H9 (cell line): ENCODE measurements at regions not wholly inside any gene's neighbourhood (a gene's known extent, or its start where the extent isn't known, plus 50 kb on each side); places are given as distances from the start of the nearest gene placed in this dataset.

Experiments
- DNase-seq: peaks from one replicate; pipeline ENCODE4 v3.0.0-alpha.2; 2017
- H2AFZ ChIP-seq: one replicate; pipeline ENCODE4 v1.6.1; 2013; ENCODE audit warnings: mild to moderate bottlenecking, low read length, control low read depth, moderate library complexity
- H2AK5ac ChIP-seq: 2 replicates; pipeline ENCODE4 v1.6.1; 2013; ENCODE audit warnings: low read length, control low read depth, mixed read lengths; ENCODE audit not compliant: insufficient read length
- H2BK120ac ChIP-seq: one replicate; pipeline ENCODE4 v1.6.1; 2013; ENCODE audit warnings: low read depth, mild to moderate bottlenecking, low read length, control low read depth, inconsistent platforms; ENCODE audit not compliant: poor library complexity, severe bottlenecking
- H2BK12ac ChIP-seq: 2 replicates; pipeline ENCODE4 v1.6.1; 2013; ENCODE audit warnings: low read length, control low read depth, mixed read lengths, low read depth; ENCODE audit not compliant: insufficient read length
- H2BK15ac ChIP-seq: 2 replicates; pipeline ENCODE4 v1.6.1; 2013; ENCODE audit warnings: low read depth, low read length, control low read depth
- H2BK20ac ChIP-seq: one replicate; pipeline ENCODE4 v1.6.1; 2013; ENCODE audit warnings: low read depth, mild to moderate bottlenecking, low read length, control low read depth, inconsistent platforms; ENCODE audit not compliant: poor library complexity, severe bottlenecking
- H2BK5ac ChIP-seq: 2 replicates; pipeline ENCODE4 v1.6.1; 2013; ENCODE audit warnings: low read length, control low read depth, mixed read lengths; ENCODE audit not compliant: insufficient read length
- H3K14ac ChIP-seq: 2 replicates; pipeline ENCODE4 v1.6.1; 2013; ENCODE audit warnings: low read length, control low read depth; ENCODE audit not compliant: insufficient read depth
- H3K18ac ChIP-seq: 2 replicates; pipeline ENCODE4 v1.6.1; 2013; ENCODE audit warnings: low read depth, mild to moderate bottlenecking, mixed read lengths, low read length, control low read depth; ENCODE audit not compliant: insufficient read length
- H3K23ac ChIP-seq: 2 replicates; pipeline ENCODE4 v1.6.1; 2013; ENCODE audit warnings: low read length, control low read depth, mixed read lengths, low read depth; ENCODE audit not compliant: insufficient read length
- H3K23me2 ChIP-seq: 2 replicates; pipeline ENCODE4 v1.6.1; 2013; ENCODE audit warnings: low read depth, mild to moderate bottlenecking, mixed read lengths, low read length, control low read depth; ENCODE audit not compliant: insufficient read length, poor library complexity, severe bottlenecking
- H3K27ac ChIP-seq: 2 replicates; pipeline ENCODE4 v1.5.1; 2013; ENCODE audit warnings: low read length, control low read depth, mixed read lengths, low read depth; ENCODE audit not compliant: insufficient read length
- H3K27me3 ChIP-seq: 2 replicates; pipeline ENCODE4 v1.6.1; 2013; ENCODE audit warnings: low read length, control low read depth, inconsistent platforms; ENCODE audit not compliant: insufficient read depth
- H3K4ac ChIP-seq: 2 replicates; pipeline ENCODE4 v1.6.1; 2013; ENCODE audit warnings: low read depth, mild to moderate bottlenecking, control low read depth, inconsistent platforms, low read length, moderate library complexity
- H3K4me1 ChIP-seq: 2 replicates; pipeline ENCODE4 v1.6.1; 2013; ENCODE audit warnings: low read length, control low read depth, inconsistent platforms; ENCODE audit not compliant: insufficient read depth
- H3K4me2 ChIP-seq: 2 replicates; pipeline ENCODE4 v1.6.1; 2013; ENCODE audit warnings: low read length, control low read depth, mixed read lengths; ENCODE audit not compliant: insufficient read length, insufficient read depth
- H3K56ac ChIP-seq: 2 replicates; pipeline ENCODE4 v1.6.1; 2013; ENCODE audit warnings: low read depth, mild to moderate bottlenecking, mixed read lengths, low read length, control low read depth; ENCODE audit not compliant: insufficient read length
- H3K79me1 ChIP-seq: 2 replicates; pipeline ENCODE4 v1.6.1; 2013; ENCODE audit warnings: low read depth, mild to moderate bottlenecking, moderate library complexity, low read length, control low read depth, inconsistent platforms; ENCODE audit not compliant: insufficient read depth, poor library complexity, severe bottlenecking
- H3K79me2 ChIP-seq: 2 replicates; pipeline ENCODE4 v1.6.1; 2013; ENCODE audit warnings: low read length, control low read depth, inconsistent platforms; ENCODE audit not compliant: insufficient read depth
- H3K9ac ChIP-seq: 2 replicates; pipeline ENCODE4 v1.6.1; 2013; ENCODE audit warnings: low read length, control low read depth, mixed read lengths; ENCODE audit not compliant: insufficient read length; ENCODE audit errors: extremely low read depth
- H3K9me3 ChIP-seq: one replicate; pipeline ENCODE4 v1.6.1; 2013; ENCODE audit warnings: low read depth, low read length, inconsistent platforms; ENCODE audit not compliant: control insufficient read depth
- H3T11ph ChIP-seq: one replicate; pipeline ENCODE4 v1.6.1; 2013; ENCODE audit warnings: mild to moderate bottlenecking, low read length, control low read depth, inconsistent platforms
- H4K20me1 ChIP-seq: one replicate; pipeline ENCODE4 v1.6.1; 2013; ENCODE audit not compliant: control insufficient read depth, insufficient read length, insufficient read depth
- H4K5ac ChIP-seq: 2 replicates; pipeline ENCODE4 v1.6.1; 2013; ENCODE audit warnings: low read depth, mild to moderate bottlenecking, mixed read lengths, low read length, control low read depth; ENCODE audit not compliant: insufficient read length
- H4K8ac ChIP-seq: replicated peaks from 2 replicates; pipeline ENCODE4 v1.6.1; 2013; ENCODE audit warnings: low read length, control low read depth, mixed read lengths, low read depth; ENCODE audit not compliant: insufficient read length
- H4K91ac ChIP-seq: 2 replicates; pipeline ENCODE4 v1.6.1; 2013; ENCODE audit warnings: low read depth, mild to moderate bottlenecking, moderate library complexity, mixed read lengths, low read length, control low read depth; ENCODE audit not compliant: insufficient read length
- H3K27ac Mint-ChIP-seq, 3 experiments: 2 replicates in 2 of 3; 3 replicates in 1 of 3; pipeline ENCODE4 v1.8.0; 2020 to 2021; ENCODE audit warnings: mixed read lengths in 3 of 3, mild to moderate bottlenecking in 1 of 3, moderate library complexity in 1 of 3
- H3K27me3 Mint-ChIP-seq: 2 replicates; pipeline ENCODE4 v1.8.0; 2021; ENCODE audit warnings: low read depth, mild to moderate bottlenecking, moderate library complexity, mixed read lengths
- H3K36me3 Mint-ChIP-seq, 3 experiments: 2 replicates in 2 of 3; 3 replicates in 1 of 3; pipeline ENCODE4 v1.8.0; 2020 to 2021; ENCODE audit warnings: low read depth in 3 of 3, mixed read lengths in 3 of 3; ENCODE audit not compliant: insufficient read depth in 1 of 3
- H3K4me1 Mint-ChIP-seq, 2 experiments: 2 replicates each; pipeline ENCODE4 v1.8.0; 2020; ENCODE audit warnings: mixed read lengths in 2 of 2
- H3K4me3 Mint-ChIP-seq, 2 experiments: 2 replicates in 1 of 2; 3 replicates in 1 of 2; pipeline ENCODE4 v1.8.0; 2020 to 2021; ENCODE audit warnings: mild to moderate bottlenecking in 2 of 2, mixed read lengths in 2 of 2, moderate library complexity in 1 of 2
- H3K9me3 Mint-ChIP-seq, 2 experiments: 2 replicates in 1 of 2; 3 replicates in 1 of 2; pipeline ENCODE4 v1.8.0; 2020; ENCODE audit warnings: mild to moderate bottlenecking in 2 of 2, mixed read lengths in 2 of 2, moderate library complexity in 1 of 2
- CTCF ChIP-seq: fragments of 200-600 bp; sonication (generic); conservative IDR thresholded peaks from 3 replicates; pipeline ENCODE4 v1.8.0; 2021; ENCODE audit warnings: antibody characterized with exemption, mild to moderate bottlenecking
- WGBS: extraction: QIAGEN DNeasy Blood & Tissue Kit; methylation state at CpG from one replicate; pipeline ENCODE4 v1.1.7; 2013; ENCODE audit warnings: missing lambda C conversion rate, low lambda C conversion rate, mixed read lengths; ENCODE audit not compliant: insufficient read length; ENCODE audit errors: extremely low coverage; 5-methylcytosine and 5-hydroxymethylcytosine counted together

- H3K4me2 ChIP-seq: no peak overlapping the region
- no peak overlapping the region for H2BK20ac ChIP-seq
- no peak overlapping the region for H2BK5ac ChIP-seq
- no peaks in the 10 kb centered on the region for H3K4me1 ChIP-seq
- no peak overlapping the region for H3K4ac ChIP-seq
- H2BK120ac ChIP-seq: no peak overlapping the region
- H3K9ac ChIP-seq: no peak overlapping the region
- Mint-ChIP-seq H3K4me1 (no peaks in the 10 kb centered on the region), H3K27ac (no peak overlapping the region), H3K4me3 (no peak overlapping the region), H3K27me3 (no peaks in the 10 kb centered on the region), H3K36me3 (peaks cover 3 to 14% (median 10%) of the 10 kb centered on the region in 3 experiments; a peak in 5 of 7 replicates), H3K9me3 (peaks cover 61 to 66% of the 10 kb centered on the region in 2 experiments)
- H3K23me2 ChIP-seq: no peaks in the 10 kb centered on the region
- peaks cover 9% of the 10 kb centered on the region for H3K9me3 ChIP-seq
- H3K27me3 ChIP-seq: no peaks in the 10 kb centered on the region
- no peak overlapping the region for H2AK5ac ChIP-seq
- no peaks in the 10 kb centered on the region for H3K79me2 ChIP-seq
- no peak overlapping the region for H4K5ac ChIP-seq
- no peaks in the 10 kb centered on the region for H4K20me1 ChIP-seq
- no peak overlapping the region for H3K27ac ChIP-seq
- no peak overlapping the region for H3T11ph ChIP-seq
- WGBS: no CpG with 5 or more reads among the region's 8 CpGs
- H3K56ac ChIP-seq: no peak overlapping the region
- H3K14ac ChIP-seq: no peak overlapping the region
- H2BK15ac ChIP-seq: no peak overlapping the region
- H4K91ac ChIP-seq: no peak overlapping the region
- H3K23ac ChIP-seq: no peak overlapping the region
- no peak overlapping the region for H2BK12ac ChIP-seq
- H3K18ac ChIP-seq: no peak overlapping the region
- no peaks in the 10 kb centered on the region for H3K79me1 ChIP-seq
- no peak for TF ChIP-seq CTCF
- no peak overlapping the region for H4K8ac ChIP-seq
- no peak for DNase-seq
- H2AFZ ChIP-seq: no peak overlapping the region
Measured at GRCh38 chrX:26334232-26334631, 118.3 kb downstream of the MAGEB5 start.
